ENCODE measurements at regions not wholly inside any gene's neighbourhood (a gene's known extent, or its start where the extent isn't known, plus 50 kb on each side); places are given as distances from the start of the nearest gene placed in this dataset.
"Not testable (repeated sequence)": the region's sequence is repeated elsewhere in the genome, so short reads cannot be mapped to it uniquely, and the experiment has no call there.

- TF ChIP-seq CTCF, POLR2A (IDR thresholded peaks at IDR 0.05): not testable (repeated sequence)
Observed at GRCh38 chr17:20917610-20918306, 125.1 kb downstream of the USP22 start.
